ENCODE measurements at regions not wholly inside any gene's neighbourhood (a gene's known extent, or its start where the extent isn't known, plus 50 kb on each side); places are given as distances from the start of the nearest gene placed in this dataset.

GRCh38 chr6:28585335-28585734 is 59.7 kb downstream of the GPX5 start:
- TF ChIP-seq SIN3A (IDR thresholded peaks at IDR 0.05; ENCODE audit: borderline replicate concordance, insufficient read depth, low read length) (no peak), POLR2AphosphoS5 (IDR thresholded peaks at IDR 0.05; ENCODE audit: low read depth, low read length) (no peak), FOXP2 (optimal IDR thresholded peaks at IDR 0.05; ENCODE audit: borderline replicate concordance, extremely low read depth, extremely low read length, insufficient read depth) (no peak), TAF1 (IDR thresholded peaks at IDR 0.05; ENCODE audit: borderline replicate concordance, insufficient read depth, low read length) (no peak)
- TF ChIP-seq, protein P1, sequence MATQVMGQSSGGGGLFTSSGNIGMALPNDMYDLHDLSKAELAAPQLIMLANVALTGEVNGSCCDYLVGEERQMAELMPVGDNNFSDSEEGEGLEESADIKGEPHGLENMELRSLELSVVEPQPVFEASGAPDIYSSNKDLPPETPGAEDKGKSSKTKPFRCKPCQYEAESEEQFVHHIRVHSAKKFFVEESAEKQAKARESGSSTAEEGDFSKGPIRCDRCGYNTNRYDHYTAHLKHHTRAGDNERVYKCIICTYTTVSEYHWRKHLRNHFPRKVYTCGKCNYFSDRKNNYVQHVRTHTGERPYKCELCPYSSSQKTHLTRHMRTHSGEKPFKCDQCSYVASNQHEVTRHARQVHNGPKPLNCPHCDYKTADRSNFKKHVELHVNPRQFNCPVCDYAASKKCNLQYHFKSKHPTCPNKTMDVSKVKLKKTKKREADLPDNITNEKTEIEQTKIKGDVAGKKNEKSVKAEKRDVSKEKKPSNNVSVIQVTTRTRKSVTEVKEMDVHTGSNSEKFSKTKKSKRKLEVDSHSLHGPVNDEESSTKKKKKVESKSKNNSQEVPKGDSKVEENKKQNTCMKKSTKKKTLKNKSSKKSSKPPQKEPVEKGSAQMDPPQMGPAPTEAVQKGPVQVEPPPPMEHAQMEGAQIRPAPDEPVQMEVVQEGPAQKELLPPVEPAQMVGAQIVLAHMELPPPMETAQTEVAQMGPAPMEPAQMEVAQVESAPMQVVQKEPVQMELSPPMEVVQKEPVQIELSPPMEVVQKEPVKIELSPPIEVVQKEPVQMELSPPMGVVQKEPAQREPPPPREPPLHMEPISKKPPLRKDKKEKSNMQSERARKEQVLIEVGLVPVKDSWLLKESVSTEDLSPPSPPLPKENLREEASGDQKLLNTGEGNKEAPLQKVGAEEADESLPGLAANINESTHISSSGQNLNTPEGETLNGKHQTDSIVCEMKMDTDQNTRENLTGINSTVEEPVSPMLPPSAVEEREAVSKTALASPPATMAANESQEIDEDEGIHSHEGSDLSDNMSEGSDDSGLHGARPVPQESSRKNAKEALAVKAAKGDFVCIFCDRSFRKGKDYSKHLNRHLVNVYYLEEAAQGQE (IDR thresholded peaks at IDR 0.05; ENCODE audit: insufficient read depth in 1 of 2, low read depth in 2 of 2, low read length in 2 of 2), result no peak

- no peak for TF ChIP-seq SIN3A (IDR thresholded peaks at IDR 0.05; ENCODE audit: borderline replicate concordance, insufficient read depth, low read length)
- no peak for TF ChIP-seq TAF1 (IDR thresholded peaks at IDR 0.05; ENCODE audit: borderline replicate concordance, insufficient read depth, low read length)
- TF ChIP-seq, protein P1 (IDR thresholded peaks at IDR 0.05; ENCODE audit: insufficient read depth in 1 of 2, low read depth in 2 of 2, low read length in 2 of 2), result no peak
- no peak for TF ChIP-seq FOXP2 (optimal IDR thresholded peaks at IDR 0.05; ENCODE audit: borderline replicate concordance, extremely low read depth, extremely low read length, insufficient read depth)
- TF ChIP-seq POLR2AphosphoS5 (IDR thresholded peaks at IDR 0.05; ENCODE audit: low read depth, low read length), result no peak
These were observed 60.6 kb downstream of the GPX5 start for GRCh38 chr6:28586324-28586723.

DNA sequence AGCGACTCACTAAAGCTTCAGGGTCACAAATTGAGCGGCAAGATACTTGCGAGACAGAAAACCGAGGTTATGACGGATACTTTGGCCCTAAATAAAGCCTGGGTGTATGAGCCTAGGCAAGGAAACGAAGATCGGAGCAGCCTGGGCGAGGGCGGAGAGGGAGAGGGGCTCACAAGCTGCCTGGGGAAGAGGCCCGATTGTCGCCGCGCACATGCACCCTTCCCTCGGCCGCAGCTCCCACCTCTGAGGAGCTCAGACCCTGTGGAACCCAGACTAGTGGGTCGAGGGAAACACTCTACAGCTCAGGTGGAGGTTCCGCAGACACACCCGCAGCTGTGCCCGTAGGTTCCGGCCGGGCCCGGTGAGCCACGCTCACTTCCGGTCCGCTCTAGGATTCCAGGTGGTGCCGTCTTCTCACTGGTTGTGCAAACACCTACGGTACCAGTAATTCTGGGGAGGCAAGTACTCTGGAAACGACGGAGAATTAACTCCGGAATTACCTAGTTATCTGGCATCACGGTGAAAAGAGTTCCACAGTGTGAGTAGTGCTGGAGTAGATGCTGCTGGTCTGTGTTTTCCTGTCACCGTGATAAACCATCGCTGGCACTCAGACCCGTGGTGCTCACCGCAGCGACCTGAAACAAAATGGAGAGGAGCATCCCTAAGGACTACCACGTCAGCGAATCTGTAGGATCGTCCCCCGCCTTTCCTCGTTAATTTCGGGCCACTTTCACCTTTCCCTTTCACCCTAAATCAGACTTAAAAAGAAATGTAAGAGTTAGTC is 61.5 kb downstream of the GPX5 start:
- TF ChIP-seq TAF1 (IDR thresholded peaks at IDR 0.05; ENCODE audit: borderline replicate concordance, insufficient read depth, low read length) (no peak), POLR2AphosphoS5 (IDR thresholded peaks at IDR 0.05; ENCODE audit: low read depth, low read length) (no peak; the same call in 1 of the 2 replicates), SIN3A (IDR thresholded peaks at IDR 0.05; ENCODE audit: borderline replicate concordance, insufficient read depth, low read length) (no peak), FOXP2 (optimal IDR thresholded peaks at IDR 0.05; ENCODE audit: borderline replicate concordance, extremely low read depth, extremely low read length, insufficient read depth) (no peak)
- TF ChIP-seq, protein P1 (IDR thresholded peaks at IDR 0.05; ENCODE audit: insufficient read depth in 1 of 2, low read depth in 2 of 2, low read length in 2 of 2), result no peak

DNA sequence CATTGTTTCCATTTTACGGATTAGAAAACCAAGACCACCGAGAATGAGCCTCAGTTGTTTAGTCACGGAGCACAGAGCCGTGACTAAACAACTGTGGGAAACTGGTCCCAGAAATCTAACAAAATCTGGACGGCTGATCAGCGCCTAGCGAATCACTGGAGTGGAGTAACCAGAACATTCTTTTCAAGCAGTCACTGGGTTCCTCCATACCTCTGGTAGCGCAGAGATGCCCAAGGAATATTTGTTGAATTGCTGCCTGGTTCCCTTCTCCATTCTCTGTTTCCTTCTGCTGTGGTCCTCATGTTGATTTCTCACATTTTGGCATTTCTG is 62.0 kb downstream of the GPX5 start:
- TF ChIP-seq SIN3A (IDR thresholded peaks at IDR 0.05; ENCODE audit: borderline replicate concordance, insufficient read depth, low read length), result no peak
- no peak for TF ChIP-seq FOXP2 (optimal IDR thresholded peaks at IDR 0.05; ENCODE audit: borderline replicate concordance, extremely low read depth, extremely low read length, insufficient read depth)

DNA sequence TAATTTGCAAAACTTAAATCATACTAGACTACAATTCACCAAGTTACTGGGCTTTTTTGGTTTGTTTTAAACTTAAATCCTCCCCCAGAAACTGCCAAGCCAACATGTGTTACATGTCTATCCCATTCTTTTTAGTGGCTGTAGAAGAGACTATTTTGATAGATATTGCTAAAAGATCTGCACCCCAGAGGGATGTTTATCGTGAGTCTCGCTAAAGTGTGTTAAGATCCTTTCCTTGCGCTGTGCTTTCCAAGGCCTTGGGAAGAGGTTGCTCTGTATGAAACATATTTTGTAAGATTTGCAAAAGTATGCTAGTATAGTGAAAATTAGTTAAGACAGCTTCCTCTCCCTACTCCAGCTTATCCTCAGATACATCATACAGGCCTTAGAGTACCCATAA is 63.0 kb downstream of the GPX5 start:
- TF ChIP-seq POLR2AphosphoS5 (IDR thresholded peaks at IDR 0.05; ENCODE audit: low read depth, low read length) (no peak), SIN3A (IDR thresholded peaks at IDR 0.05; ENCODE audit: borderline replicate concordance, insufficient read depth, low read length) (no peak), TAF1 (IDR thresholded peaks at IDR 0.05; ENCODE audit: borderline replicate concordance, insufficient read depth, low read length) (no peak), FOXP2 (optimal IDR thresholded peaks at IDR 0.05; ENCODE audit: borderline replicate concordance, extremely low read depth, extremely low read length, insufficient read depth) (no peak)
- TF ChIP-seq, protein P1 (IDR thresholded peaks at IDR 0.05; ENCODE audit: insufficient read depth in 1 of 2, low read depth in 2 of 2, low read length in 2 of 2), result no peak
